PC-9 (cell line): ENCODE measurements at regions not wholly inside any gene's neighbourhood (a gene's known extent, or its start where the extent isn't known, plus 50 kb on each side); places are given as distances from the start of the nearest gene placed in this dataset.

Experiments
- BruUV-seq: library from RNA; stranded (reverse); fragments of 400-500 nt; replicated peaks from 2 replicates; lab custom pipeline; 2021; lab: Mats Ljungman, UMichigan
- CTCF ChIA-PET: fragments of 300-600 bp; sonication (Branson Sonifier 250); formaldehyde crosslinking; loops from one replicate; lab custom pipeline; 2022; ENCODE audit warnings: antibody characterized with exemption; lab: Charles Lee
- POLR2A ChIA-PET: fragments of 300-600 bp; sonication (Branson Sonifier 250); formaldehyde crosslinking; loops from one replicate; lab custom pipeline; 2022; ENCODE audit warnings: antibody characterized with exemption; ENCODE audit not compliant: unreplicated experiment; lab: Charles Lee
- DNase-seq, 2 experiments: peaks; one replicate each; pipeline versions ENCODE4 v3.0.0 to v3.0.0-alpha.2; 2015 to 2022; ENCODE audit warnings: mixed read lengths in 1 of 2
- H2AFZ ChIP-seq: fragments of 200-600 bp; sonication (generic); 2 replicates; pipeline ENCODE4 v1.8.1; 2017; ENCODE audit warnings: antibody characterized with exemption
- H3F3A ChIP-seq: fragments of 200-600 bp; sonication (generic); 2 replicates; pipeline ENCODE4 v1.8.1; 2017; ENCODE audit warnings: antibody characterized with exemption, mild to moderate bottlenecking, low read depth; ENCODE audit not compliant: insufficient read depth
- H3K27ac ChIP-seq: fragments of 200-600 bp; sonication (generic); 2 replicates; pipeline ENCODE4 v1.6.1; 2016; ENCODE audit warnings: mixed run types
- H3K27me3 ChIP-seq: fragments of 200-600 bp; sonication (generic); 2 replicates; pipeline ENCODE4 v1.6.1; 2016; ENCODE audit warnings: low read depth, mixed run types; ENCODE audit not compliant: insufficient read depth
- H3K36me3 ChIP-seq: fragments of 200-600 bp; sonication (generic); 2 replicates; pipeline ENCODE4 v1.6.1; 2016; ENCODE audit warnings: low read depth, mixed run types
- H3K4me1 ChIP-seq: fragments of 200-600 bp; sonication (generic); replicated peaks from 2 replicates; pipeline ENCODE4 v1.6.1; 2016; ENCODE audit warnings: mixed run types; ENCODE audit not compliant: insufficient read depth
- H3K4me2 ChIP-seq: fragments of 200-600 bp; sonication (generic); 2 replicates; pipeline ENCODE4 v1.6.1; 2017; ENCODE audit warnings: mixed run types
- H3K4me3 ChIP-seq: fragments of 200-600 bp; sonication (generic); 2 replicates; pipeline ENCODE4 v1.6.1; 2016; ENCODE audit warnings: mixed run types
- H3K79me2 ChIP-seq: fragments of 200-600 bp; sonication (generic); 2 replicates; pipeline ENCODE4 v1.6.1; 2017; ENCODE audit warnings: low read depth, mixed run types
- H3K9me2 ChIP-seq: fragments of 200-600 bp; sonication (generic); 2 replicates; pipeline ENCODE4 v1.8.1; 2017; ENCODE audit warnings: mild to moderate bottlenecking; ENCODE audit not compliant: insufficient read depth
- H3K9me3 ChIP-seq: fragments of 200-600 bp; sonication (generic); 2 replicates; pipeline ENCODE4 v1.8.1; 2016; ENCODE audit warnings: low read depth; ENCODE audit not compliant: insufficient read depth
- H4K20me1 ChIP-seq: fragments of 200-600 bp; sonication (generic); 2 replicates; pipeline ENCODE4 v1.8.1; 2017; ENCODE audit not compliant: insufficient read depth
- EZH2 ChIP-seq: fragments of 200-600 bp; sonication (generic); IDR thresholded peaks from 2 replicates; pipeline ENCODE4 v1.8.0; 2017; ENCODE audit warnings: antibody characterized with exemption, low read depth
- intact Hi-C: fragments of 100-400 bp; cut with micrococcal nuclease; formaldehyde crosslinking; loops from one replicate; pipeline ENCODE4 v1.10.0; 2022; ENCODE audit not compliant: unreplicated experiment
- TF ChIP-seq, protein P1 (sequence below): fragments of 200-600 bp; sonication (generic); conservative IDR thresholded peaks from 2 replicates; pipeline ENCODE4 v1.6.1; 2017; ENCODE audit warnings: mixed run types, antibody characterized with exemption, mild to moderate bottlenecking, moderate library complexity

DNA sequence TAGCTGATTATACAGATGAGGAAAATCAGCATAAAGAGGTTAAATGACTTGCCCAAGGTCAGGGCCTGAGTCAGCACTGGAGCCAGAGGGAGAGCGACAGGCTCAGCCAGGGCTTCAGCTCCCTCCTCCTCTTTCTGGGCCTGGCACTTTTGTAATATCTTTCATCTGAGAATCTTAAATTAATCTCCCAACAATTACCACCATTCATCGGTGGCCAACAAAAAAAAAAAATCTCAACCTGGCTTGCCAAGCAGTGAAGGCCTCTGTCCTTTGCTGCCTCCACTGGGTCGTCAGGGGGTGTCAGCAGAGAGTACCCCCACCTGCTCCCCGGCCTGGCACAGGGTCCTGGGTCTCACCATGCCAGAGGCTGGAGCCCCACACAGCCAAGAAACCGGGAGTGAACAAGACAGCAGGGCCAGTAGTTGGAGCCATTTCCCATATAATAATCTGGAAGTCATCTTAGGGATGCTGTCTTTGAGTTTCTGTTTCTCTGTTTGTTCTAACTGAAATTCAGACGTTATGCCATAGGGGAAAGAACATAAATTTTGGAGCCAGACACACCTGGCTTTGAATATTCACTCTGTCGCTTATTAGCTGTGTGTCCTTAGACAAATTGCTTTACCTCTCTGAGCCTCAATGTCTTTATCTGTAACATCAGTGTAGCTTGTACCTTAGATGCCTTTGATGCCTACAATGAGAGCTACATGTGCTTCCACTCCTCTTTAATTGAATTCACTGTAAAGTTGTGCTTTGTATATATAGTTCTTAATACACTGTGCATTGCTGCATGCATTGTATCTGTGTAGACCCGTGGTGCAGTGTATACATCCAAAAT is 299.9 kb upstream of the MSX2 start:
- no peaks in the 10 kb centered on the region for H3K36me3 ChIP-seq
- DNase-seq = no peak
- intact Hi-C loops = no loop called here
- no peaks in the 10 kb centered on the region for H3K79me2 ChIP-seq
- H3K27me3 ChIP-seq = peaks cover 80% of the 10 kb centered on the region
- H3K4me1 ChIP-seq = no peaks in the 10 kb centered on the region
- BruUV-seq = no TSS peak
- TF ChIP-seq, protein P1, sequence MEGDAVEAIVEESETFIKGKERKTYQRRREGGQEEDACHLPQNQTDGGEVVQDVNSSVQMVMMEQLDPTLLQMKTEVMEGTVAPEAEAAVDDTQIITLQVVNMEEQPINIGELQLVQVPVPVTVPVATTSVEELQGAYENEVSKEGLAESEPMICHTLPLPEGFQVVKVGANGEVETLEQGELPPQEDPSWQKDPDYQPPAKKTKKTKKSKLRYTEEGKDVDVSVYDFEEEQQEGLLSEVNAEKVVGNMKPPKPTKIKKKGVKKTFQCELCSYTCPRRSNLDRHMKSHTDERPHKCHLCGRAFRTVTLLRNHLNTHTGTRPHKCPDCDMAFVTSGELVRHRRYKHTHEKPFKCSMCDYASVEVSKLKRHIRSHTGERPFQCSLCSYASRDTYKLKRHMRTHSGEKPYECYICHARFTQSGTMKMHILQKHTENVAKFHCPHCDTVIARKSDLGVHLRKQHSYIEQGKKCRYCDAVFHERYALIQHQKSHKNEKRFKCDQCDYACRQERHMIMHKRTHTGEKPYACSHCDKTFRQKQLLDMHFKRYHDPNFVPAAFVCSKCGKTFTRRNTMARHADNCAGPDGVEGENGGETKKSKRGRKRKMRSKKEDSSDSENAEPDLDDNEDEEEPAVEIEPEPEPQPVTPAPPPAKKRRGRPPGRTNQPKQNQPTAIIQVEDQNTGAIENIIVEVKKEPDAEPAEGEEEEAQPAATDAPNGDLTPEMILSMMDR = no peak
- no peak for TF ChIP-seq EZH2
- no peaks in the 10 kb centered on the region; the same call in 1 of the 2 replicates for H4K20me1 ChIP-seq
- no peaks in the 10 kb centered on the region for H3K9me3 ChIP-seq
- no peaks in the 10 kb centered on the region for H3F3A ChIP-seq
- H2AFZ ChIP-seq = no peak overlapping the region
- CTCF ChIA-PET = no interaction called here
- H3K4me3 ChIP-seq = no peak overlapping the region
- no peak overlapping the region for H3K4me2 ChIP-seq
- no peaks in the 10 kb centered on the region for H3K9me2 ChIP-seq
- H3K27ac ChIP-seq = no peak overlapping the region
- POLR2A ChIA-PET = no interaction called here

DNA sequence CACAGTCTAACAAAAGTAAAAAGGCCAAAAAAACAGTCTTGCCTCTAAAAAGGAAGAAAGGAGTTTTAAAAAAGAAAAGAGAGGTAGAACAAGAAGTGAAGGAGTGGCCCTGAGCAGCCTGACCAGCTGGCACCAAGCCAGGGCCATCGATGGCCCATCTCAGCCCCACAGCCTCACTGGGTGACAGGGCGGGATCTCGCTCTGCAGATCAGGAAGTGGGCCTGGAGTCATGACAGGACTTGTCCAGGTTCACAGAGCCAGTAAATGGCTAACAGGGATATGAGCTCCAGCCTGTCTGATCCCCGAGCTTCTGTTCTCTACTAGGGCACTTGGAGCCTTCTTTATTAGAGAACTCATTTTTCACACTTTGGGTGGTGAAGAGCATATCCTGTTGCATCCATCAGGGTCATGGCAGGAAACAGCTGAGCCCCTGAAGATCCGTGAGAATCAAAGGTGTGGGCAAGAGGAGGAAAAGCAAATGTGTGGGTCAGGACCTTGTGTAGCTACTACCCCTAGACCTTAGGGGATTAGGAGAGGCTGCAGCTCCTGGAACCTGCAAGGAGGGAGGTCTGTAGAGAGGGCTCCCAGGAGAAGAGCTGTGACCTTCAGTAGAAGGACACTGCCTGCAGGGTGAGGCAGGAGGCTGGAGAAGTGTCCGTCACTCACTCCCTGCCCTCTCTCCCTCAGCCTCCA is 299.0 kb upstream of the MSX2 start:
- CTCF ChIA-PET = no interaction called here
- H2AFZ ChIP-seq = no peak overlapping the region
- TF ChIP-seq, protein P1 = no peak

DNA sequence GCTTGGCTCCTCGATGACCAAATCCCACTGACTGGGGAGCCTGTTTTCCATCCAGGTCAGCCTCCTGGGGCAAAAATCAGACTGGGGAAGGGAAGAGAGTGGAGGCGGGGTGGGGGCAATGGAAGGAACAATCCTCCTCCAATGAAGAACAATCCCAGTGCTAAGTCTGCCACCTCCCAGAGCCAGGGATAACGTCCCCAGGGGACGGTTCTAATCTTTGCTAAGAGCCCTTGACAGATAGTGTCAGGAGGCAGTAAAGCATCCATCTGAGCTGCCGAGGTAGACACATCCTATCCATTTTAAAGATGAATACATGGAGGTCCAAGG is 298.5 kb upstream of the MSX2 start:
- CTCF ChIA-PET = no interaction called here
- intact Hi-C loops = no loop called here

More for the DNA sequence above, 299.0 kb upstream of the MSX2 start:
- DNase-seq = no peak
- Histone ChIP-seq H3K36me3 (no peaks in the 10 kb centered on the region), H3K4me1 (no peaks in the 10 kb centered on the region), H3K79me2 (no peaks in the 10 kb centered on the region), H3K4me3 (no peak overlapping the region), H3K9me3 (no peaks in the 10 kb centered on the region), H3F3A (no peaks in the 10 kb centered on the region), H3K9me2 (no peaks in the 10 kb centered on the region), H3K27ac (no peak overlapping the region), H4K20me1 (no peaks in the 10 kb centered on the region; the same call in 1 of the 2 replicates), H3K4me2 (no peak overlapping the region), H3K27me3 (peaks cover 88% of the 10 kb centered on the region)
- POLR2A ChIA-PET = no interaction called here
- BruUV-seq = no TSS peak
- intact Hi-C loops = no loop called here

More for the DNA sequence above, 298.5 kb upstream of the MSX2 start:
- TF ChIP-seq, protein P1 = no peak
- no peak for TF ChIP-seq EZH2
- H3K4me3 ChIP-seq = no peak overlapping the region
- no peaks in the 10 kb centered on the region for H3K4me1 ChIP-seq
- no peaks in the 10 kb centered on the region; the same call in 1 of the 2 replicates for H4K20me1 ChIP-seq
- BruUV-seq = no TSS peak
- H2AFZ ChIP-seq = no peak overlapping the region
- H3K79me2 ChIP-seq = no peaks in the 10 kb centered on the region
- no peaks in the 10 kb centered on the region for H3K9me3 ChIP-seq
- H3K4me2 ChIP-seq = no peak overlapping the region
- no peaks in the 10 kb centered on the region for H3K36me3 ChIP-seq
- H3K9me2 ChIP-seq = no peaks in the 10 kb centered on the region
- DNase-seq = no peak
- POLR2A ChIA-PET = no interaction called here
- H3F3A ChIP-seq = no peaks in the 10 kb centered on the region
- peaks cover 88% of the 10 kb centered on the region for H3K27me3 ChIP-seq
- H3K27ac ChIP-seq = no peak overlapping the region
